Activated T-helper 1 cell treated with anti-CD3 and anti-CD28 coated beads, Interleukin-12 subunit alpha, Interleukin-12 subunit beta, Interleukin-2, Interleukin-4 antibody, amounts not matched to agents 30 ng/mL and 10 ng/mL and 1 ng/mL, durations not matched to agents 14 hours and 24 hours and 36 hours (primary cell): ENCODE measurements at regions not wholly inside any gene's neighbourhood (a gene's known extent, or its start where the extent isn't known, plus 50 kb on each side); places are given as distances from the start of the nearest gene placed in this dataset.
"Not testable (repeated sequence)": the region's sequence is repeated elsewhere in the genome, so short reads cannot be mapped to it uniquely, and the experiment has no call there.

Experiments
- DNase-seq: peaks from one replicate; pipeline ENCODE4 v3.0.0; 2021; ENCODE audit warnings: low spot score
- H3K27ac Mint-ChIP-seq: one replicate; pipeline ENCODE4 v1.8.0; 2021; ENCODE audit warnings: mild to moderate bottlenecking, mixed read lengths
- H3K27me3 Mint-ChIP-seq: one replicate; pipeline ENCODE4 v1.8.0; 2022; ENCODE audit warnings: mild to moderate bottlenecking, moderate library complexity, mixed read lengths; ENCODE audit not compliant: insufficient read depth
- H3K36me3 Mint-ChIP-seq: one replicate; pipeline ENCODE4 v1.8.0; 2021; ENCODE audit warnings: low read depth, mixed read lengths
- H3K4me1 Mint-ChIP-seq: one replicate; pipeline ENCODE4 v1.8.0; 2021; ENCODE audit warnings: low read depth, mixed read lengths
- H3K4me3 Mint-ChIP-seq: one replicate; pipeline ENCODE4 v1.8.0; 2021; ENCODE audit warnings: mild to moderate bottlenecking, moderate library complexity, mixed read lengths
- H3K9me3 Mint-ChIP-seq: one replicate; pipeline ENCODE4 v1.8.0; 2021; ENCODE audit warnings: mixed read lengths
- intact Hi-C: fragments of 100-400 bp; cut with micrococcal nuclease; formaldehyde crosslinking; loops from one replicate; pipeline ENCODE4 v1.15.1; 2024

- H3K4me1 Mint-ChIP-seq = no peaks in the 10 kb centered on the region
- H3K9me3 Mint-ChIP-seq = no peaks in the 10 kb centered on the region
- intact Hi-C loops = no loop called here
- no peaks in the 10 kb centered on the region for H3K36me3 Mint-ChIP-seq
- H3K4me3 Mint-ChIP-seq = no peak overlapping the region
- H3K27me3 Mint-ChIP-seq = no peaks in the 10 kb centered on the region
- no peak for DNase-seq
- H3K27ac Mint-ChIP-seq = peak overlapping the region; percentile 55
Observed at GRCh38 chr6:170057034-170057734, 233.7 kb downstream of the DLL1 start.

- no peaks in the 10 kb centered on the region for H3K27me3 Mint-ChIP-seq
- no peak overlapping the region for H3K27ac Mint-ChIP-seq
- DNase-seq = no peak
- H3K36me3 Mint-ChIP-seq = no peaks in the 10 kb centered on the region
- H3K4me3 Mint-ChIP-seq = no peak overlapping the region
- no peaks in the 10 kb centered on the region for H3K9me3 Mint-ChIP-seq
- intact Hi-C loops = no loop called here
- no peaks in the 10 kb centered on the region for H3K4me1 Mint-ChIP-seq
Observed at GRCh38 chr6:170056278-170056711, 234.6 kb downstream of the DLL1 start.

GRCh38 chr6:170055797-170056196 lies 235.1 kb downstream of the DLL1 start:
- H3K27me3 Mint-ChIP-seq, H3K4me3 Mint-ChIP-seq, H3K36me3 Mint-ChIP-seq, intact Hi-C loops, H3K4me1 Mint-ChIP-seq, DNase-seq, H3K27ac Mint-ChIP-seq, H3K9me3 Mint-ChIP-seq: not testable (repeated sequence)

- intact Hi-C loops = no loop called here
- H3K27me3 Mint-ChIP-seq = no peaks in the 10 kb centered on the region
- no peaks in the 10 kb centered on the region for H3K36me3 Mint-ChIP-seq
- no peak overlapping the region for H3K27ac Mint-ChIP-seq
- H3K4me1 Mint-ChIP-seq = no peaks in the 10 kb centered on the region
- no peaks in the 10 kb centered on the region for H3K9me3 Mint-ChIP-seq
- H3K4me3 Mint-ChIP-seq = no peak overlapping the region
- no peak for DNase-seq
Observed at GRCh38 chr6:170053966-170054661, 236.8 kb downstream of the DLL1 start.

- Mint-ChIP-seq H3K4me1 (no peaks in the 10 kb centered on the region), H3K4me3 (no peak overlapping the region), H3K9me3 (no peaks in the 10 kb centered on the region), H3K27me3 (no peaks in the 10 kb centered on the region), H3K36me3 (no peaks in the 10 kb centered on the region), H3K27ac (no peak overlapping the region)
- DNase-seq = no peak
- intact Hi-C loops = no loop called here
Observed at GRCh38 chr6:170052991-170053821, 237.7 kb downstream of the DLL1 start.

GRCh38 chr6:170051229-170052172 lies 239.4 kb downstream of the DLL1 start:
- H3K9me3 Mint-ChIP-seq = no peaks in the 10 kb centered on the region
- H3K27ac Mint-ChIP-seq = no peak overlapping the region
- no peaks in the 10 kb centered on the region for H3K4me1 Mint-ChIP-seq
- no peaks in the 10 kb centered on the region for H3K27me3 Mint-ChIP-seq
- no peaks in the 10 kb centered on the region for H3K36me3 Mint-ChIP-seq
- H3K4me3 Mint-ChIP-seq = no peak overlapping the region
- intact Hi-C loops = no loop called here
- no peak for DNase-seq

- peaks cover 4% of the 10 kb centered on the region for H3K9me3 Mint-ChIP-seq
- no peak overlapping the region for H3K4me3 Mint-ChIP-seq
- intact Hi-C loops = no loop called here
- no peak overlapping the region for H3K27ac Mint-ChIP-seq
- DNase-seq = no peak
- no peaks in the 10 kb centered on the region for H3K36me3 Mint-ChIP-seq
- no peaks in the 10 kb centered on the region for H3K27me3 Mint-ChIP-seq
- H3K4me1 Mint-ChIP-seq = no peaks in the 10 kb centered on the region
Observed at GRCh38 chr6:170050591-170051041, 240.3 kb downstream of the DLL1 start.

GRCh38 chr6:170049641-170050561 lies 241.0 kb downstream of the DLL1 start:
- H3K27ac Mint-ChIP-seq = no peak overlapping the region
- no peaks in the 10 kb centered on the region for H3K36me3 Mint-ChIP-seq
- no peaks in the 10 kb centered on the region for H3K4me1 Mint-ChIP-seq
- H3K4me3 Mint-ChIP-seq = no peak overlapping the region
- intact Hi-C loops = no loop called here
- no peak for DNase-seq
- H3K27me3 Mint-ChIP-seq = no peaks in the 10 kb centered on the region
- H3K9me3 Mint-ChIP-seq = peaks cover 4% of the 10 kb centered on the region

- intact Hi-C loops = no loop called here
Observed at GRCh38 chr6:170048615-170049256, 242.1 kb downstream of the DLL1 start.

GRCh38 chr6:170047823-170048222 lies 243.1 kb downstream of the DLL1 start:
- H3K4me3 Mint-ChIP-seq = no peak overlapping the region
- no peak overlapping the region for H3K27ac Mint-ChIP-seq
- intact Hi-C loops = no loop called here
- no peaks in the 10 kb centered on the region for H3K27me3 Mint-ChIP-seq
- no peaks in the 10 kb centered on the region for H3K4me1 Mint-ChIP-seq
- H3K36me3 Mint-ChIP-seq = no peaks in the 10 kb centered on the region
- no peak for DNase-seq
- peaks cover 4% of the 10 kb centered on the region for H3K9me3 Mint-ChIP-seq

More at GRCh38 chr6:170048615-170049256, 242.1 kb downstream of the DLL1 start:
- no peaks in the 10 kb centered on the region for H3K4me1 Mint-ChIP-seq
- no peak overlapping the region for H3K27ac Mint-ChIP-seq
- no peaks in the 10 kb centered on the region for H3K36me3 Mint-ChIP-seq
- peaks cover 4% of the 10 kb centered on the region for H3K9me3 Mint-ChIP-seq
- no peak for DNase-seq
- no peaks in the 10 kb centered on the region for H3K27me3 Mint-ChIP-seq
- H3K4me3 Mint-ChIP-seq = no peak overlapping the region
